ENCODE measurements at regions not wholly inside any gene's neighbourhood (a gene's known extent, or its start where the extent isn't known, plus 50 kb on each side); places are given as distances from the start of the nearest gene placed in this dataset.

DNA sequence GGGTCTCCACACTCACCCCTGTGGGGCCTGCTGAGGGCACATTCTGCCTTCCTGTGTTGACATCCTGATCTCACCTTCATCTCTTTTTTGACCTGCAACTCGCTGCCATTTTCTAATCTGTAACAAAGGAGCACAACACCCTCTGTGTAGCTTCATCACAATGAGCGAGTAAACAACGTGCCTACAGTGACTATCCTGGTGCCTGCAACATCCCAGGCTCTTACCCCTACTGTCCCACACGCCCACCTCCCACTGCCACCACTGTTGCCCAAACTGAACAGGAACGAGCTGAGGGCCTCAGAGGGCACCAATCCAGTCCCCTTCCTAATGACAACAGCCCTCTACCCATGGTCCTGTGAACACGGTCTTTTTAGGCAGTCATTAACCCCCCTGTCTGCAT, 102.2 kb upstream of the GJB6 start:
- peaks cover 2% of the 10 kb centered on the region; the same call in 1 of the 2 replicates for H3K9me1 ChIP-seq (ENCODE audit: insufficient read depth, low read length)
- no peak overlapping the region for H4K91ac ChIP-seq (ENCODE audit: insufficient read depth, low read depth, low read length)
- no peaks in the 10 kb centered on the region for H3K79me1 ChIP-seq (ENCODE audit: low read depth in 1 of 2, low read length in 2 of 2)
- 46% methylated on average over 4 of the region's 6 CpGs; no CpG with 5 or more reads in 1 of the 2 experiments for WGBS, 2 experiments (ENCODE audit: extremely low coverage in 2 of 2, insufficient read length in 1 of 2)
- 0 out of 2 replicates have a peak, but pooled peaks cover 2% of the 10 kb centered on the region for H3K4me1 ChIP-seq (ENCODE audit: control insufficient read depth, insufficient read depth, low read length)
- no peak overlapping the region for H4K8ac ChIP-seq (ENCODE audit: low read depth in 2 of 2, low read length in 2 of 2)
- H2BK5ac ChIP-seq (ENCODE audit: low read depth, low read length, poor library complexity, severe bottlenecking) = no peak overlapping the region
- in situ Hi-C loops (cut with MboI; ENCODE audit: low sequenced_read_pairs) = no loop called here
- POLR2A ChIA-PET (ENCODE audit: unreplicated experiment) = no interaction called here
- H3K27ac ChIP-seq (ENCODE audit: insufficient read depth, low read length) = no peak overlapping the region
- no peak overlapping the region for H4K5ac ChIP-seq (ENCODE audit: low read depth, low read length)
- H2AK5ac ChIP-seq (ENCODE audit: low read depth, low read length) = no peak overlapping the region
- no peak overlapping the region for H3K4me2 ChIP-seq (ENCODE audit: low read depth, low read length)
- intact Hi-C loops (cut with micrococcal nuclease) = no loop called here
- H3K56ac ChIP-seq (ENCODE audit: extremely low read depth, insufficient read depth, low read length) = no peak overlapping the region
- H3K23ac ChIP-seq (ENCODE audit: low read depth, low read length) = no peak overlapping the region
- TF ChIP-seq MAFK (IDR thresholded peaks at IDR 0.05; ENCODE audit: low read depth, low read length) (no peak), MAZ (IDR thresholded peaks at IDR 0.05; ENCODE audit: borderline replicate concordance, low read depth, low read length) (no peak), BHLHE40 (IDR thresholded peaks at IDR 0.05; ENCODE audit: low read depth, low read length) (no peak), FOS (IDR thresholded peaks at IDR 0.05; ENCODE audit: low read depth, low read length) (no peak), SMC3 (IDR thresholded peaks at IDR 0.05; ENCODE audit: low read depth, low read length) (no peak), CEBPB (IDR thresholded peaks at IDR 0.05; ENCODE audit: low read depth, low read length) (no peak), RFX5 (IDR thresholded peaks at IDR 0.05; ENCODE audit: low read depth, low read length) (no peak), RAD21 (IDR thresholded peaks at IDR 0.05; ENCODE audit: low read length) (no peak), RCOR1 (IDR thresholded peaks at IDR 0.05; ENCODE audit: insufficient replicate concordance, low read length) (no peak), NFE2L2 (IDR thresholded peaks at IDR 0.05; ENCODE audit: low read depth, low read length) (no peak), MXI1 (IDR thresholded peaks at IDR 0.05; ENCODE audit: borderline replicate concordance, low read depth, low read length) (no peak), POLR2A (IDR thresholded peaks at IDR 0.05; ENCODE audit: low read depth, low read length) (no peak)
- TF ChIP-seq, protein P1, sequence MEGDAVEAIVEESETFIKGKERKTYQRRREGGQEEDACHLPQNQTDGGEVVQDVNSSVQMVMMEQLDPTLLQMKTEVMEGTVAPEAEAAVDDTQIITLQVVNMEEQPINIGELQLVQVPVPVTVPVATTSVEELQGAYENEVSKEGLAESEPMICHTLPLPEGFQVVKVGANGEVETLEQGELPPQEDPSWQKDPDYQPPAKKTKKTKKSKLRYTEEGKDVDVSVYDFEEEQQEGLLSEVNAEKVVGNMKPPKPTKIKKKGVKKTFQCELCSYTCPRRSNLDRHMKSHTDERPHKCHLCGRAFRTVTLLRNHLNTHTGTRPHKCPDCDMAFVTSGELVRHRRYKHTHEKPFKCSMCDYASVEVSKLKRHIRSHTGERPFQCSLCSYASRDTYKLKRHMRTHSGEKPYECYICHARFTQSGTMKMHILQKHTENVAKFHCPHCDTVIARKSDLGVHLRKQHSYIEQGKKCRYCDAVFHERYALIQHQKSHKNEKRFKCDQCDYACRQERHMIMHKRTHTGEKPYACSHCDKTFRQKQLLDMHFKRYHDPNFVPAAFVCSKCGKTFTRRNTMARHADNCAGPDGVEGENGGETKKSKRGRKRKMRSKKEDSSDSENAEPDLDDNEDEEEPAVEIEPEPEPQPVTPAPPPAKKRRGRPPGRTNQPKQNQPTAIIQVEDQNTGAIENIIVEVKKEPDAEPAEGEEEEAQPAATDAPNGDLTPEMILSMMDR (conservative IDR thresholded peaks at IDR 0.05; ENCODE audit: low read depth, low read length) = no peak
- TF ChIP-seq, protein P2, sequence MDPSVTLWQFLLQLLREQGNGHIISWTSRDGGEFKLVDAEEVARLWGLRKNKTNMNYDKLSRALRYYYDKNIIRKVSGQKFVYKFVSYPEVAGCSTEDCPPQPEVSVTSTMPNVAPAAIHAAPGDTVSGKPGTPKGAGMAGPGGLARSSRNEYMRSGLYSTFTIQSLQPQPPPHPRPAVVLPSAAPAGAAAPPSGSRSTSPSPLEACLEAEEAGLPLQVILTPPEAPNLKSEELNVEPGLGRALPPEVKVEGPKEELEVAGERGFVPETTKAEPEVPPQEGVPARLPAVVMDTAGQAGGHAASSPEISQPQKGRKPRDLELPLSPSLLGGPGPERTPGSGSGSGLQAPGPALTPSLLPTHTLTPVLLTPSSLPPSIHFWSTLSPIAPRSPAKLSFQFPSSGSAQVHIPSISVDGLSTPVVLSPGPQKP (IDR thresholded peaks at IDR 0.05; ENCODE audit: borderline replicate concordance, low read depth, low read length) = no peak
- TF ChIP-seq, protein P3, sequence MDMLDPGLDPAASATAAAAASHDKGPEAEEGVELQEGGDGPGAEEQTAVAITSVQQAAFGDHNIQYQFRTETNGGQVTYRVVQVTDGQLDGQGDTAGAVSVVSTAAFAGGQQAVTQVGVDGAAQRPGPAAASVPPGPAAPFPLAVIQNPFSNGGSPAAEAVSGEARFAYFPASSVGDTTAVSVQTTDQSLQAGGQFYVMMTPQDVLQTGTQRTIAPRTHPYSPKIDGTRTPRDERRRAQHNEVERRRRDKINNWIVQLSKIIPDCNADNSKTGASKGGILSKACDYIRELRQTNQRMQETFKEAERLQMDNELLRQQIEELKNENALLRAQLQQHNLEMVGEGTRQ (IDR thresholded peaks at IDR 0.05; ENCODE audit: low read depth, low read length) = no peak
- H2BK20ac ChIP-seq (ENCODE audit: low read depth, low read length) = no peak overlapping the region
- H3K36me3 ChIP-seq (ENCODE audit: control insufficient read depth, insufficient read depth, low read length) = no peaks in the 10 kb centered on the region
- H2AFZ ChIP-seq (replicated peaks; ENCODE audit: low read length, poor library complexity) = no peak overlapping the region
- H2AK9ac ChIP-seq (replicated peaks; ENCODE audit: low read depth, low read length, poor library complexity) = no peak overlapping the region
- no peak overlapping the region for H3K18ac ChIP-seq (ENCODE audit: low read depth, low read length)
- H3K14ac ChIP-seq (replicated peaks; ENCODE audit: low read depth, low read length) = no peak overlapping the region
- H4K20me1 ChIP-seq (ENCODE audit: insufficient read depth, low read length) = no peaks in the 10 kb centered on the region
- CTCF ChIA-PET = no interaction called here
- H3K4ac ChIP-seq (ENCODE audit: low read depth, low read length) = no peak overlapping the region
- no peak overlapping the region for H2BK15ac ChIP-seq (ENCODE audit: low read depth, low read length)
- H2BK120ac ChIP-seq (ENCODE audit: low read depth, low read length) = no peak overlapping the region
- DNase-seq = no peak
- BruUV-seq (replicated peaks) = no TSS peak
- H3K27me3 ChIP-seq (ENCODE audit: control insufficient read depth, insufficient read depth, low read length) = peaks cover 33% of the 10 kb centered on the region
- ATAC-seq (ENCODE audit: low read depth) = no peak
- dilution Hi-C loops (cut with HindIII; ENCODE audit: low sequenced_read_pairs, unreplicated experiment) = no loop called here
- no peaks in the 10 kb centered on the region; the same call in 1 of the 2 replicates for H3K9me3 ChIP-seq (ENCODE audit: control insufficient read depth, insufficient read depth, low read length)
- no peak overlapping the region for H3K4me3 ChIP-seq (ENCODE audit: insufficient read depth, low read depth, low read length)
- no peak overlapping the region for H3K9ac ChIP-seq (ENCODE audit: low read depth, low read length)
